GM12891 (cell line): ENCODE measurements at regions not wholly inside any gene's neighbourhood (a gene's known extent, or its start where the extent isn't known, plus 50 kb on each side); places are given as distances from the start of the nearest gene placed in this dataset.

Source experiments
- POLR2A ChIP-seq: IDR thresholded peaks from 2 replicates; pipeline ENCODE4 v1.6.1; 2011; ENCODE audit warnings: low read depth, low read length, control low read depth
- POLR2AphosphoS5 ChIP-seq: IDR thresholded peaks from 2 replicates; pipeline ENCODE4 v1.6.1; 2011; ENCODE audit warnings: low read depth, low read length, control low read depth
- TAF1 ChIP-seq: IDR thresholded peaks from 2 replicates; pipeline ENCODE4 v1.6.1; 2011; ENCODE audit warnings: low read depth, low read length, control low read depth

GRCh38 chr6:84455511-84456029, 228.1 kb upstream of the CEP162 start:
- TF ChIP-seq POLR2A (no peak), POLR2AphosphoS5 (no peak), TAF1 (no peak)
